Spleen (tissue), 7 donors: ENCODE measurements at regions not wholly inside any gene's neighbourhood (a gene's known extent, or its start where the extent isn't known, plus 50 kb on each side); places are given as distances from the start of the nearest gene placed in this dataset.

Experiments
- CTCF ChIP-seq, 11 experiments: fragments of 200-600 bp in 7 of 11; fragments of 450-650 bp in 4 of 11; sonication (generic) in 4 of 11; IDR thresholded peaks in 8 of 11; conservative IDR thresholded peaks in 3 of 11; 1 replicate in 7 of 11; 2 replicates in 4 of 11; pipeline versions ENCODE4 v1.4.0 to v1.8.0; 2016 to 2021; ENCODE audit warnings: antibody characterized with exemption in 11 of 11, inconsistent platforms in 4 of 11, mild to moderate bottlenecking in 1 of 11
- POLR2A ChIP-seq, 3 donors: fragments of 450-650 bp; IDR thresholded peaks; one replicate each; pipeline ENCODE4 v1.5.1; 2017; ENCODE audit warnings: antibody characterized with exemption in 3 of 3, mild to moderate bottlenecking in 1 of 3
- donor health status: DM: no; HTN: no; CAD: no; lungs with moderate emphysema.
- donor health status: DM: no; HTN: no; CAD: no.
- donor health status: DM: no; HTN: no; CAD: no.

DNA sequence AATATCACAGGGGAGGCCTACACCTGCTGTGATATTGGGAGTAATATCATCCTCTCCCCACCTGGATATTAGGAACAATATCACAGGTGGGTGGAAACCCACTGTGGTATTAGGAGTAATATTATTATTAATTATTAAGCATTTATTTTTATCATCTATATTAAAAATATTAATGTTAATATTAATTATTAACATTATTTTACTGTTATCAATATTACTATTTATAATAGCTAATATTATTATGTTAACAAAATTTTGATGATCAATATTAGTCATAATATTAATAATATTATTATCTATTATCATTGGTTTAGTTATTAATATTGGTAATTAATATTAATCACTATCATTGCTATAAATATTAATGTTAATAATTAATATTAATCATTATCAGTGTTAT, 161.1 kb upstream of the API5 start:
- no peak for TF ChIP-seq POLR2A (IDR thresholded peaks at IDR 0.05)
- no peak for TF ChIP-seq CTCF (IDR thresholded peaks at IDR 0.05 in 8 of 11, conservative IDR thresholded peaks at IDR 0.05 in 3 of 11)
